Right cardiac atrium (tissue), 5 donors: ENCODE measurements at regions not wholly inside any gene's neighbourhood (a gene's known extent, or its start where the extent isn't known, plus 50 kb on each side); places are given as distances from the start of the nearest gene placed in this dataset.
"Not testable (repeated sequence)": the region's sequence is repeated elsewhere in the genome, so short reads cannot be mapped to it uniquely, and the experiment has no call there.

Source experiments
- ATAC-seq, 2 donors: fragments of 200-7000 bp; cut with Tn5 transposase; one replicate each; pipeline versions ENCODE4 v1.8.0 to v1.9.1; 2020; ENCODE audit warnings: moderate library complexity in 2 of 2, mild to moderate bottlenecking in 1 of 2
- DNase-seq, 3 donors: peaks; one replicate each; pipeline ENCODE4 v3.0.0-alpha.2; 2020
- H3K27ac ChIP-seq: one replicate; pipeline ENCODE4 v1.5.1; 2013; ENCODE audit warnings: mild to moderate bottlenecking, low read length, control low read depth, moderate library complexity
- H3K27me3 ChIP-seq: one replicate; pipeline ENCODE4 v1.6.1; 2013; ENCODE audit not compliant: control insufficient read depth, insufficient read depth
- H3K4me1 ChIP-seq: one replicate; pipeline ENCODE4 v1.6.1; 2013; ENCODE audit warnings: low read length; ENCODE audit not compliant: control insufficient read depth, insufficient read depth
- H3K4me3 ChIP-seq: one replicate; pipeline ENCODE4 v1.5.1; 2013; ENCODE audit warnings: low read length, control low read depth
- H3K9me3 ChIP-seq: one replicate; pipeline ENCODE4 v1.6.1; 2013; ENCODE audit warnings: low read length; ENCODE audit not compliant: control insufficient read depth
- WGBS: extraction: QIAGEN DNeasy Blood & Tissue Kit; methylation state at CpG from one replicate; pipeline ENCODE4 v1.1.7; 2013; 5-methylcytosine and 5-hydroxymethylcytosine counted together
- intact Hi-C, 4 donors: fragments of 100-400 bp; cut with DNase I; formaldehyde crosslinking; loops; one replicate each; pipeline versions ENCODE4 v1.11.0 to v1.14.0; 2022 to 2023
- donor health status: healthy with polysubstance abuse.
- donor health status: DM: no; HTN: yes; CAD: no.
- donor health status: DM: no; HTN: no; CAD: no.
- donor health status: DM: no; HTN: yes; CAD: no; lungs with severe emphysema.
- donor health status: DM: yes; HTN: yes; CAD: no.

- ATAC-seq, H3K4me3 ChIP-seq, intact Hi-C loops, DNase-seq, H3K27me3 ChIP-seq, H3K4me1 ChIP-seq, H3K27ac ChIP-seq, H3K9me3 ChIP-seq: not testable (repeated sequence)
- WGBS, result 69% methylated on average over 4 of the region's 4 CpGs
Measured at GRCh38 chr18:104264-104663, 54.1 kb upstream of the USP14 start.

- H3K4me1 ChIP-seq, H3K27me3 ChIP-seq, DNase-seq, intact Hi-C loops, H3K4me3 ChIP-seq, H3K27ac ChIP-seq, ATAC-seq, H3K9me3 ChIP-seq: not testable (repeated sequence)
- WGBS, result 84% methylated on average over 7 of the region's 7 CpGs
Measured at GRCh38 chr18:105161-106053, 53.0 kb upstream of the USP14 start.

GRCh38 chr18:106054-106851 is 52.1 kb upstream of the USP14 start:
- H3K4me3 ChIP-seq, H3K27ac ChIP-seq, ATAC-seq, DNase-seq, H3K4me1 ChIP-seq, H3K27me3 ChIP-seq, intact Hi-C loops, H3K9me3 ChIP-seq: not testable (repeated sequence)
- WGBS, result 73% methylated on average over 4 of the region's 4 CpGs

- H3K9me3 ChIP-seq, ATAC-seq: not testable (repeated sequence)
- WGBS, result 57% methylated on average over 2 of the region's 2 CpGs
Measured at GRCh38 chr18:106868-107384, 51.4 kb upstream of the USP14 start.

GRCh38 chr18:107464-107863 is 50.9 kb upstream of the USP14 start:
- 67% methylated on average over 5 of the region's 5 CpGs for WGBS

More at GRCh38 chr18:106868-107384, 51.4 kb upstream of the USP14 start:
- intact Hi-C loops, DNase-seq, H3K4me1 ChIP-seq, H3K27me3 ChIP-seq, H3K27ac ChIP-seq, H3K4me3 ChIP-seq: not testable (repeated sequence)

GRCh38 chr18:107947-108664 is 50.3 kb upstream of the USP14 start:
- DNase-seq, H3K4me3 ChIP-seq, intact Hi-C loops, H3K27me3 ChIP-seq, H3K4me1 ChIP-seq, H3K27ac ChIP-seq, H3K9me3 ChIP-seq: not testable (repeated sequence)
- peak; percentile 83 to 84 for ATAC-seq
- WGBS, result 41% methylated on average over 1 of the region's 3 CpGs

More at GRCh38 chr18:107464-107863, 50.9 kb upstream of the USP14 start:
- intact Hi-C loops, H3K27me3 ChIP-seq, H3K9me3 ChIP-seq, H3K4me3 ChIP-seq, H3K27ac ChIP-seq, H3K4me1 ChIP-seq, DNase-seq, ATAC-seq: not testable (repeated sequence)
